Dedifferentiated amniotic fluid mesenchymal stem cell (primary cell): ENCODE measurements at regions not wholly inside any gene's neighbourhood (a gene's known extent, or its start where the extent isn't known, plus 50 kb on each side); places are given as distances from the start of the nearest gene placed in this dataset.

ENCODE experiments used
- DNase-seq: peaks from one replicate; pipeline ENCODE4 v3.0.0-alpha.2; 2016; ENCODE audit errors: extremely low spot score

DNA sequence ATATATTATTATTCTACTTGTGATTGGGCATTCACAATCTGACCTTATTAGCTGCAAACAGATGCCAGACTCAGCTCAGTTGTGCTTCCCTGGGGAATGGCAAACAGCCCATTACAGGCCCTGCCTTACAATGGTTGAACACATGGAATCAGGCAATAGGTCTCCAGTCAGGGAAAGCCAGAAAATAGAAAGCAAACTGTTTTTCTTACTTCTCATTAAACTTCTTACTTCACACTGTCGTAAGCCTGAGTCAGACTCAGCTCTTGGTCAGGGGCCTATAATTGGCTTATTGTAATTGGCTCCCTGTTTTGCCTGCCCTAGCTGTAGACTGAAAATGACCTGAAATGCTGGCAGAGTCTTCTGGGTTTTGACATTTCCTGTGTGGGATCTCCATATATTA, 77.0 kb upstream of the CA10 start:
- DNase-seq, result no peak

- no peak for DNase-seq
Observed at GRCh38 chr17:52233632-52234031, 75.1 kb upstream of the CA10 start.

- no peak for DNase-seq
Observed at GRCh38 chr17:52233176-52233575, 74.7 kb upstream of the CA10 start.

- DNase-seq, result no peak
Observed at GRCh38 chr17:52228823-52229222, 70.3 kb upstream of the CA10 start.

- no peak for DNase-seq
Observed at GRCh38 chr17:52227926-52228325, 69.4 kb upstream of the CA10 start.

- no peak for DNase-seq
Observed at GRCh38 chr17:52213451-52213850, 54.9 kb upstream of the CA10 start.

DNA sequence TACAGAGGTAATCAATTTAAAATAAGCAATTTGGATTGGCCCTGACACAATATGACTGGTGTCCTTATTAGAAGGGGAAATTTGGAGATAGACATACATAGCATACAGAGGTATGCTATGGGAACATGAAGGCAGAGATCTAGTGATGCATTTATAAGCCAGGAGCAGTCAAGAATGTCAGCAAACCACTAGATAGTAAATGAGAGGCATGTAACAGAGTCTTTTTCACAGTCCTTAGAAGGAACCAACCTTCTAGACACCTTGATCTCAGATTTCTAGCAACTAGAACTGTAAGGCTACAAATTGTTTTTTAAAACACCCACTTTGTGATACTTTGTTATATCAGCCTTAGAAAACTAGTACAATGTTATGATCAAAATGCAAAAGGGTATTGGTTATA, 54.3 kb upstream of the CA10 start:
- no peak for DNase-seq

- DNase-seq, result no peak
Observed at GRCh38 chr17:52209507-52209906, 51.0 kb upstream of the CA10 start.
